SK-N-SH treated with all-trans-retinoic acid at 6 μM for 48 hours (cell line): ENCODE measurements at regions not wholly inside any gene's neighbourhood (a gene's known extent, or its start where the extent isn't known, plus 50 kb on each side); places are given as distances from the start of the nearest gene placed in this dataset.

Experiments used
- ATAC-seq: fragments of 200-7000 bp; cut with Tn5 transposase; 3 replicates; pipeline ENCODE4 v1.9.1; 2020; ENCODE audit warnings: mild to moderate bottlenecking, moderate library complexity
- CREB5 ChIP-seq: fragments of 250-450 bp; sonication (Bioruptor Pico); IDR thresholded peaks from 2 replicates; pipeline ENCODE4 v1.5.1; 2020; ENCODE audit warnings: low read depth, mild to moderate bottlenecking, moderate library complexity
- CSDC2 ChIP-seq: fragments of 250-450 bp; sonication (Bioruptor Pico); IDR thresholded peaks from 2 replicates; pipeline ENCODE4 v1.5.0; 2020; ENCODE audit warnings: mild to moderate bottlenecking, moderate library complexity
- ISL1 ChIP-seq: fragments of 250-450 bp; sonication (Bioruptor Pico); IDR thresholded peaks from 2 replicates; pipeline ENCODE4 v2.1.2; 2022; ENCODE audit warnings: mild to moderate bottlenecking, moderate library complexity
- OSR1 ChIP-seq: fragments of 250-450 bp; sonication (Bioruptor Pico); IDR thresholded peaks from 2 replicates; pipeline ENCODE4 v1.8.0; 2022; ENCODE audit warnings: moderate library complexity, mild to moderate bottlenecking, inconsistent platforms
- POU6F1 ChIP-seq: fragments of 250-450 bp; sonication (Bioruptor Pico); IDR thresholded peaks from 2 replicates; pipeline ENCODE4 v1.8.0; 2021; ENCODE audit warnings: low read depth, mild to moderate bottlenecking, moderate library complexity, borderline replicate concordance
- PPARA ChIP-seq: fragments of 250-450 bp; sonication (Bioruptor Pico); IDR thresholded peaks from 2 replicates; pipeline ENCODE4 v1.5.0; 2020; ENCODE audit warnings: mild to moderate bottlenecking, borderline replicate concordance
- RARB ChIP-seq: fragments of 250-450 bp; sonication (Bioruptor Pico); IDR thresholded peaks from 2 replicates; pipeline ENCODE4 v1.8.0; 2021; ENCODE audit warnings: mild to moderate bottlenecking, moderate library complexity
- SNAI2 ChIP-seq: fragments of 250-450 bp; sonication (Bioruptor Pico); IDR thresholded peaks from 2 replicates; pipeline ENCODE4 v1.5.0; 2020; ENCODE audit warnings: mild to moderate bottlenecking, moderate library complexity
- TCF4 ChIP-seq: fragments of 250-450 bp; sonication (Bioruptor Pico); IDR thresholded peaks from 2 replicates; pipeline ENCODE4 v1.8.0; 2021; ENCODE audit warnings: mild to moderate bottlenecking, moderate library complexity, borderline replicate concordance
- ZC3H10 ChIP-seq: fragments of 250-450 bp; sonication (Bioruptor Pico); IDR thresholded peaks from 2 replicates; pipeline ENCODE4 v1.5.1; 2021; ENCODE audit warnings: mild to moderate bottlenecking, moderate library complexity
- ZFP30 ChIP-seq: fragments of 450-650 bp; formaldehyde crosslinking; IDR thresholded peaks from 2 replicates; pipeline ENCODE4 v1.5.0; 2022; ENCODE audit warnings: mild to moderate bottlenecking, moderate library complexity
- ZNF565 ChIP-seq: fragments of 450-650 bp; formaldehyde crosslinking; conservative IDR thresholded peaks from 2 replicates; pipeline ENCODE4 v1.5.0; 2020; ENCODE audit warnings: low read depth, mild to moderate bottlenecking, moderate library complexity
- ZNF70 ChIP-seq: fragments of 450-650 bp; formaldehyde crosslinking; IDR thresholded peaks from 2 replicates; pipeline ENCODE4 v1.5.0; 2020; ENCODE audit warnings: mild to moderate bottlenecking, moderate library complexity
- ZNF8 ChIP-seq: fragments of 450-650 bp; formaldehyde crosslinking; IDR thresholded peaks from 2 replicates; pipeline ENCODE4 v1.5.0; 2020; ENCODE audit warnings: mild to moderate bottlenecking, moderate library complexity
- TF ChIP-seq, protein P1 (sequence below): fragments of 250-450 bp; sonication (Bioruptor Pico); IDR thresholded peaks from 2 replicates; pipeline ENCODE4 v1.8.0; 2020; ENCODE audit warnings: mild to moderate bottlenecking, moderate library complexity, borderline replicate concordance
- TF ChIP-seq, protein P2 (sequence below): fragments of 250-450 bp; sonication (Bioruptor Pico); IDR thresholded peaks from 2 replicates; pipeline ENCODE4 v1.5.1; 2021; ENCODE audit warnings: mild to moderate bottlenecking, moderate library complexity
- TF ChIP-seq, protein P3 (sequence below): fragments of 250-450 bp; sonication (Bioruptor Pico); IDR thresholded peaks from 2 replicates; pipeline ENCODE4 v1.5.0; 2020; ENCODE audit warnings: mild to moderate bottlenecking, moderate library complexity

- ATAC-seq: no peak
- TF ChIP-seq PPARA (CRISPR knock-in tag) (no peak), SNAI2 (CRISPR knock-in tag) (no peak), CSDC2 (CRISPR knock-in tag) (no peak), ISL1 (CRISPR knock-in tag) (no peak), ZNF565 (CRISPR knock-in tag) (no peak), CREB5 (CRISPR knock-in tag) (no peak), ZNF8 (CRISPR knock-in tag) (no peak), ZFP30 (CRISPR knock-in tag) (no peak), OSR1 (no peak), TCF4 (CRISPR knock-in tag) (no peak), ZC3H10 (CRISPR knock-in tag) (no peak), POU6F1 (CRISPR knock-in tag) (no peak), ZNF70 (CRISPR knock-in tag) (no peak)
- TF ChIP-seq, protein P1, sequence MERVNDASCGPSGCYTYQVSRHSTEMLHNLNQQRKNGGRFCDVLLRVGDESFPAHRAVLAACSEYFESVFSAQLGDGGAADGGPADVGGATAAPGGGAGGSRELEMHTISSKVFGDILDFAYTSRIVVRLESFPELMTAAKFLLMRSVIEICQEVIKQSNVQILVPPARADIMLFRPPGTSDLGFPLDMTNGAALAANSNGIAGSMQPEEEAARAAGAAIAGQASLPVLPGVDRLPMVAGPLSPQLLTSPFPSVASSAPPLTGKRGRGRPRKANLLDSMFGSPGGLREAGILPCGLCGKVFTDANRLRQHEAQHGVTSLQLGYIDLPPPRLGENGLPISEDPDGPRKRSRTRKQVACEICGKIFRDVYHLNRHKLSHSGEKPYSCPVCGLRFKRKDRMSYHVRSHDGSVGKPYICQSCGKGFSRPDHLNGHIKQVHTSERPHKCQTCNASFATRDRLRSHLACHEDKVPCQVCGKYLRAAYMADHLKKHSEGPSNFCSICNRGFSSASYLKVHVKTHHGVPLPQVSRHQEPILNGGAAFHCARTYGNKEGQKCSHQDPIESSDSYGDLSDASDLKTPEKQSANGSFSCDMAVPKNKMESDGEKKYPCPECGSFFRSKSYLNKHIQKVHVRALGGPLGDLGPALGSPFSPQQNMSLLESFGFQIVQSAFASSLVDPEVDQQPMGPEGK (CRISPR knock-in tag): no peak
- TF ChIP-seq, protein P2, sequence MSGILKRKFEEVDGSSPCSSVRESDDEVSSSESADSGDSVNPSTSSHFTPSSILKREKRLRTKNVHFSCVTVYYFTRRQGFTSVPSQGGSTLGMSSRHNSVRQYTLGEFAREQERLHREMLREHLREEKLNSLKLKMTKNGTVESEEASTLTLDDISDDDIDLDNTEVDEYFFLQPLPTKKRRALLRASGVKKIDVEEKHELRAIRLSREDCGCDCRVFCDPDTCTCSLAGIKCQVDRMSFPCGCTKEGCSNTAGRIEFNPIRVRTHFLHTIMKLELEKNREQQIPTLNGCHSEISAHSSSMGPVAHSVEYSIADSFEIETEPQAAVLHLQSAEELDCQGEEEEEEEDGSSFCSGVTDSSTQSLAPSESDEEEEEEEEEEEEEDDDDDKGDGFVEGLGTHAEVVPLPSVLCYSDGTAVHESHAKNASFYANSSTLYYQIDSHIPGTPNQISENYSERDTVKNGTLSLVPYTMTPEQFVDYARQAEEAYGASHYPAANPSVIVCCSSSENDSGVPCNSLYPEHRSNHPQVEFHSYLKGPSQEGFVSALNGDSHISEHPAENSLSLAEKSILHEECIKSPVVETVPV (CRISPR knock-in tag): no peak
- TF ChIP-seq, protein P3, sequence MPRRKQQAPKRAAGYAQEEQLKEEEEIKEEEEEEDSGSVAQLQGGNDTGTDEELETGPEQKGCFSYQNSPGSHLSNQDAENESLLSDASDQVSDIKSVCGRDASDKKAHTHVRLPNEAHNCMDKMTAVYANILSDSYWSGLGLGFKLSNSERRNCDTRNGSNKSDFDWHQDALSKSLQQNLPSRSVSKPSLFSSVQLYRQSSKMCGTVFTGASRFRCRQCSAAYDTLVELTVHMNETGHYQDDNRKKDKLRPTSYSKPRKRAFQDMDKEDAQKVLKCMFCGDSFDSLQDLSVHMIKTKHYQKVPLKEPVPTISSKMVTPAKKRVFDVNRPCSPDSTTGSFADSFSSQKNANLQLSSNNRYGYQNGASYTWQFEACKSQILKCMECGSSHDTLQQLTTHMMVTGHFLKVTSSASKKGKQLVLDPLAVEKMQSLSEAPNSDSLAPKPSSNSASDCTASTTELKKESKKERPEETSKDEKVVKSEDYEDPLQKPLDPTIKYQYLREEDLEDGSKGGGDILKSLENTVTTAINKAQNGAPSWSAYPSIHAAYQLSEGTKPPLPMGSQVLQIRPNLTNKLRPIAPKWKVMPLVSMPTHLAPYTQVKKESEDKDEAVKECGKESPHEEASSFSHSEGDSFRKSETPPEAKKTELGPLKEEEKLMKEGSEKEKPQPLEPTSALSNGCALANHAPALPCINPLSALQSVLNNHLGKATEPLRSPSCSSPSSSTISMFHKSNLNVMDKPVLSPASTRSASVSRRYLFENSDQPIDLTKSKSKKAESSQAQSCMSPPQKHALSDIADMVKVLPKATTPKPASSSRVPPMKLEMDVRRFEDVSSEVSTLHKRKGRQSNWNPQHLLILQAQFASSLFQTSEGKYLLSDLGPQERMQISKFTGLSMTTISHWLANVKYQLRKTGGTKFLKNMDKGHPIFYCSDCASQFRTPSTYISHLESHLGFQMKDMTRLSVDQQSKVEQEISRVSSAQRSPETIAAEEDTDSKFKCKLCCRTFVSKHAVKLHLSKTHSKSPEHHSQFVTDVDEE (CRISPR knock-in tag): no peak
Measured at GRCh38 chr17:83181991-83182619, 102.7 kb downstream of the METRNL start.

- TF ChIP-seq, protein P3 (CRISPR knock-in tag): no peak
- TF ChIP-seq RARB (CRISPR knock-in tag): no peak
- no peak for TF ChIP-seq SNAI2 (CRISPR knock-in tag)
- TF ChIP-seq, protein P1 (CRISPR knock-in tag): no peak
- ATAC-seq: no peak
Measured at GRCh38 chr17:83182620-83183101, 103.3 kb downstream of the METRNL start.
